ENCODE measurements at regions not wholly inside any gene's neighbourhood (a gene's known extent, or its start where the extent isn't known, plus 50 kb on each side); places are given as distances from the start of the nearest gene placed in this dataset.
"Not testable (repeated sequence)": the region's sequence is repeated elsewhere in the genome, so short reads cannot be mapped to it uniquely, and the experiment has no call there.

GRCh38 chr2:146721486-146721885, 1123.3 kb upstream of the ACVR2A start:
- DNase-seq (ENCODE audit: low read depth, low spot score) = no peak

- no peak for DNase-seq (ENCODE audit: low read depth, low spot score)
Observed at GRCh38 chr2:146720170-146720569, 1124.7 kb upstream of the ACVR2A start.

- no peak for DNase-seq (ENCODE audit: low read depth, low spot score)
Observed at GRCh38 chr2:146716591-146716990, 1128.2 kb upstream of the ACVR2A start.

- no peak for DNase-seq (ENCODE audit: low read depth, low spot score)
Observed at GRCh38 chr2:146709004-146709403, 1135.8 kb upstream of the ACVR2A start.

- no peak for DNase-seq (ENCODE audit: low read depth, low spot score)
Observed at GRCh38 chr2:146701183-146701582, 1143.6 kb upstream of the ACVR2A start.

- DNase-seq (ENCODE audit: low read depth, low spot score) = no peak
Observed at GRCh38 chr2:146697307-146697706, 1147.5 kb upstream of the ACVR2A start.

- not testable (repeated sequence) for DNase-seq (ENCODE audit: low read depth, low spot score)
Observed at GRCh38 chr2:146696787-146697186, 1148.0 kb upstream of the ACVR2A start.

GRCh38 chr2:146681991-146682390, 1162.8 kb upstream of the ACVR2A start:
- DNase-seq (ENCODE audit: low read depth, low spot score) = no peak

GRCh38 chr2:146678516-146678915, 1166.3 kb upstream of the ACVR2A start:
- DNase-seq (ENCODE audit: low read depth, low spot score) = no peak

GRCh38 chr2:146677280-146677679, 1167.5 kb upstream of the ACVR2A start:
- no peak for DNase-seq (ENCODE audit: low read depth, low spot score)

- DNase-seq (ENCODE audit: low read depth, low spot score) = no peak
Observed at GRCh38 chr2:146669735-146670134, 1175.1 kb upstream of the ACVR2A start.

GRCh38 chr2:146666340-146666739, 1178.5 kb upstream of the ACVR2A start:
- DNase-seq (ENCODE audit: low read depth, low spot score) = peak; percentile 11

GRCh38 chr2:146665800-146666199, 1179.0 kb upstream of the ACVR2A start:
- DNase-seq (ENCODE audit: low read depth, low spot score) = no peak

- DNase-seq (ENCODE audit: low read depth, low spot score) = peak; percentile 64
Observed at GRCh38 chr2:146661473-146662096, 1183.2 kb upstream of the ACVR2A start.

GRCh38 chr2:146659976-146660375, 1184.9 kb upstream of the ACVR2A start:
- DNase-seq (ENCODE audit: low read depth, low spot score) = peak; percentile 10

GRCh38 chr2:146652311-146652710, 1192.5 kb upstream of the ACVR2A start:
- DNase-seq (ENCODE audit: low read depth, low spot score) = peak; percentile 21

- no peak for DNase-seq (ENCODE audit: low read depth, low spot score)
Observed at GRCh38 chr2:146651361-146651760, 1193.5 kb upstream of the ACVR2A start.

- DNase-seq (ENCODE audit: low read depth, low spot score) = no peak
Observed at GRCh38 chr2:146642066-146642465, 1202.8 kb upstream of the ACVR2A start.

GRCh38 chr2:146634230-146635097, 1210.4 kb upstream of the ACVR2A start:
- DNase-seq (ENCODE audit: low read depth, low spot score) = peak; percentile 81

- DNase-seq (ENCODE audit: low read depth, low spot score) = no peak
Observed at GRCh38 chr2:146633159-146633558, 1211.7 kb upstream of the ACVR2A start.

GRCh38 chr2:146632707-146633106, 1212.1 kb upstream of the ACVR2A start:
- no peak for DNase-seq (ENCODE audit: low read depth, low spot score)

GRCh38 chr2:146624430-146625160, 1220.2 kb upstream of the ACVR2A start:
- DNase-seq (ENCODE audit: low read depth, low spot score) = peak; percentile 11

All from astrocyte of the hippocampus (primary cell).